ENCODE measurements at regions not wholly inside any gene's neighbourhood (a gene's known extent, or its start where the extent isn't known, plus 50 kb on each side); places are given as distances from the start of the nearest gene placed in this dataset.
"Not testable (repeated sequence)": the region's sequence is repeated elsewhere in the genome, so short reads cannot be mapped to it uniquely, and the experiment has no call there.

- no peaks in the 10 kb centered on the region for H3K9me3 ChIP-seq (ENCODE audit: control insufficient read depth, insufficient read depth, low read length)
- no peak overlapping the region for H3K9ac ChIP-seq (ENCODE audit: low read depth, low read length)
- peaks cover 8% of the 10 kb centered on the region for H3K4me1 ChIP-seq (ENCODE audit: insufficient read depth, low read length)
- H3K36me3 ChIP-seq (ENCODE audit: insufficient read depth, low read length) = no peaks in the 10 kb centered on the region
These were observed 73.4 kb upstream of the ANKH start for GRCh38 chr5:14944996-14945395.

- no peaks in the 10 kb centered on the region for H3K36me3 ChIP-seq (ENCODE audit: insufficient read depth, low read length)
- no peak overlapping the region for H3K9ac ChIP-seq (ENCODE audit: low read depth, low read length)
- no peaks in the 10 kb centered on the region for H3K9me3 ChIP-seq (ENCODE audit: control insufficient read depth, insufficient read depth, low read length)
- peaks cover 8% of the 10 kb centered on the region for H3K4me1 ChIP-seq (ENCODE audit: insufficient read depth, low read length)
These were observed 72.8 kb upstream of the ANKH start for GRCh38 chr5:14944350-14944739.

GRCh38 chr5:14942212-14942611, 70.6 kb upstream of the ANKH start:
- Histone ChIP-seq H3K9ac (ENCODE audit: low read depth, low read length) (no peak overlapping the region), H3K36me3 (ENCODE audit: insufficient read depth, low read length) (no peaks in the 10 kb centered on the region), H3K4me1 (ENCODE audit: insufficient read depth, low read length) (peaks cover 6% of the 10 kb centered on the region), H3K9me3 (ENCODE audit: control insufficient read depth, insufficient read depth, low read length) (no peaks in the 10 kb centered on the region)

GRCh38 chr5:14937254-14937653, 65.7 kb upstream of the ANKH start:
- Histone ChIP-seq H3K9ac (ENCODE audit: low read depth, low read length) (no peak overlapping the region), H3K9me3 (ENCODE audit: control insufficient read depth, insufficient read depth, low read length) (no peaks in the 10 kb centered on the region), H3K4me1 (ENCODE audit: insufficient read depth, low read length) (no peaks in the 10 kb centered on the region), H3K36me3 (ENCODE audit: insufficient read depth, low read length) (no peaks in the 10 kb centered on the region)

- H3K9ac ChIP-seq (ENCODE audit: low read depth, low read length) = no peak overlapping the region
- no peaks in the 10 kb centered on the region for H3K36me3 ChIP-seq (ENCODE audit: insufficient read depth, low read length)
- H3K9me3 ChIP-seq (ENCODE audit: control insufficient read depth, insufficient read depth, low read length) = no peaks in the 10 kb centered on the region
- no peaks in the 10 kb centered on the region for H3K4me1 ChIP-seq (ENCODE audit: insufficient read depth, low read length)
These were observed 65.0 kb upstream of the ANKH start for GRCh38 chr5:14936588-14936987.

GRCh38 chr5:14935341-14935740, 63.8 kb upstream of the ANKH start:
- Histone ChIP-seq H3K9me3 (ENCODE audit: control insufficient read depth, insufficient read depth, low read length) (no peaks in the 10 kb centered on the region), H3K9ac (ENCODE audit: low read depth, low read length) (no peak overlapping the region), H3K36me3 (ENCODE audit: insufficient read depth, low read length) (no peaks in the 10 kb centered on the region), H3K4me1 (ENCODE audit: insufficient read depth, low read length) (no peaks in the 10 kb centered on the region)

- no peaks in the 10 kb centered on the region for H3K36me3 ChIP-seq (ENCODE audit: insufficient read depth, low read length)
- H3K9me3 ChIP-seq (ENCODE audit: control insufficient read depth, insufficient read depth, low read length) = no peaks in the 10 kb centered on the region
- H3K4me1 ChIP-seq (ENCODE audit: insufficient read depth, low read length) = no peaks in the 10 kb centered on the region
- H3K9ac ChIP-seq (ENCODE audit: low read depth, low read length) = no peak overlapping the region
These were observed 61.4 kb upstream of the ANKH start for GRCh38 chr5:14932902-14933469.

GRCh38 chr5:14930486-14930885, 58.9 kb upstream of the ANKH start:
- Histone ChIP-seq H3K36me3 (ENCODE audit: insufficient read depth, low read length) (no peaks in the 10 kb centered on the region), H3K4me1 (ENCODE audit: insufficient read depth, low read length) (no peaks in the 10 kb centered on the region), H3K9me3 (ENCODE audit: control insufficient read depth, insufficient read depth, low read length) (no peaks in the 10 kb centered on the region), H3K9ac (ENCODE audit: low read depth, low read length) (no peak overlapping the region)

- no peak overlapping the region for H3K9ac ChIP-seq (ENCODE audit: low read depth, low read length)
- no peaks in the 10 kb centered on the region for H3K9me3 ChIP-seq (ENCODE audit: control insufficient read depth, insufficient read depth, low read length)
- H3K36me3 ChIP-seq (ENCODE audit: insufficient read depth, low read length) = no peaks in the 10 kb centered on the region
- H3K4me1 ChIP-seq (ENCODE audit: insufficient read depth, low read length) = no peaks in the 10 kb centered on the region
These were observed 57.9 kb upstream of the ANKH start for GRCh38 chr5:14929293-14930065.

- no peaks in the 10 kb centered on the region for H3K36me3 ChIP-seq (ENCODE audit: insufficient read depth, low read length)
- H3K9ac ChIP-seq (ENCODE audit: low read depth, low read length) = no peak overlapping the region
- H3K4me1 ChIP-seq (ENCODE audit: insufficient read depth, low read length) = no peaks in the 10 kb centered on the region
- no peaks in the 10 kb centered on the region for H3K9me3 ChIP-seq (ENCODE audit: control insufficient read depth, insufficient read depth, low read length)
These were observed 57.1 kb upstream of the ANKH start for GRCh38 chr5:14928661-14929060.

GRCh38 chr5:14925326-14925725, 53.7 kb upstream of the ANKH start:
- no peak overlapping the region for H3K9ac ChIP-seq (ENCODE audit: low read depth, low read length)

GRCh38 chr5:14922952-14923351, 51.4 kb upstream of the ANKH start:
- not testable (repeated sequence) for H3K4me1 ChIP-seq (ENCODE audit: insufficient read depth, low read length); H3K9me3 ChIP-seq (ENCODE audit: control insufficient read depth, insufficient read depth, low read length); H3K36me3 ChIP-seq (ENCODE audit: insufficient read depth, low read length); H3K9ac ChIP-seq (ENCODE audit: low read depth, low read length)

More at GRCh38 chr5:14925326-14925725, 53.7 kb upstream of the ANKH start:
- Histone ChIP-seq H3K36me3 (ENCODE audit: insufficient read depth, low read length) (no peaks in the 10 kb centered on the region), H3K4me1 (ENCODE audit: insufficient read depth, low read length) (no peaks in the 10 kb centered on the region), H3K9me3 (ENCODE audit: control insufficient read depth, insufficient read depth, low read length) (no peaks in the 10 kb centered on the region)

- H3K36me3 ChIP-seq (ENCODE audit: insufficient read depth, low read length) = no peaks in the 10 kb centered on the region
- no peak overlapping the region for H3K9ac ChIP-seq (ENCODE audit: low read depth, low read length)
- H3K9me3 ChIP-seq (ENCODE audit: control insufficient read depth, insufficient read depth, low read length) = no peaks in the 10 kb centered on the region
- no peaks in the 10 kb centered on the region for H3K4me1 ChIP-seq (ENCODE audit: insufficient read depth, low read length)
These were observed 50.9 kb upstream of the ANKH start for GRCh38 chr5:14922456-14922855.

Measured in ES-I3 (cell line).